Esophagus mucosa (tissue), 1 donor: ENCODE measurements at regions not wholly inside any gene's neighbourhood (a gene's known extent, or its start where the extent isn't known, plus 50 kb on each side); places are given as distances from the start of the nearest gene placed in this dataset.
"Not testable (repeated sequence)": the region's sequence is repeated elsewhere in the genome, so short reads cannot be mapped to it uniquely, and the experiment has no call there.

Experiments
- ATAC-seq: fragments of 200-7000 bp; cut with Tn5 transposase; one replicate; pipeline ENCODE4 v1.9.1; 2020
- donor health status: DM: yes; HTN: yes; CAD: no.

GRCh38 chr5:85662969-85663707 lies 954.6 kb upstream of the COX7C start:
- ATAC-seq: not testable (repeated sequence)

GRCh38 chr5:85663708-85664031 lies 954.1 kb upstream of the COX7C start:
- no peak for ATAC-seq

GRCh38 chr5:85670417-85670816 lies 947.3 kb upstream of the COX7C start:
- ATAC-seq: no peak

- no peak for ATAC-seq
Observed at GRCh38 chr5:85671223-85671970, 946.3 kb upstream of the COX7C start.

DNA sequence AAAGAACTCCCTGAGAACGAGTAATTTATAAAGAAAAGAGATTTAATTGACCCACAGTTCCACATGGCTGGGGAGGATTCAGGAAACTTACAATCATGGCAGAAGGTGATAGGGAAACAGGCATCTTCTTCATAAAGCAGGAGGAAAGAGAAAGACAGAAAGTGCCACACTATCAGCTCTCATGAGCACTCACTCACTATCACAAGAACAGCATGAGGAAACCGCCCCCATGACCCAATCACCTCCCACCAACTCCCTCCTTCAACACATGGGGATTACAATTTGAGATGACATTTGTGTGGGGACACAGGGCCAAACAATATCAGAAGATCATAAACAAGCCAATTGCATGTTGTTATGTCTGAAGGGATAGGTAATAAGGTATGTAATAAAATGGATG lies 935.9 kb upstream of the COX7C start:
- ATAC-seq: no peak

DNA sequence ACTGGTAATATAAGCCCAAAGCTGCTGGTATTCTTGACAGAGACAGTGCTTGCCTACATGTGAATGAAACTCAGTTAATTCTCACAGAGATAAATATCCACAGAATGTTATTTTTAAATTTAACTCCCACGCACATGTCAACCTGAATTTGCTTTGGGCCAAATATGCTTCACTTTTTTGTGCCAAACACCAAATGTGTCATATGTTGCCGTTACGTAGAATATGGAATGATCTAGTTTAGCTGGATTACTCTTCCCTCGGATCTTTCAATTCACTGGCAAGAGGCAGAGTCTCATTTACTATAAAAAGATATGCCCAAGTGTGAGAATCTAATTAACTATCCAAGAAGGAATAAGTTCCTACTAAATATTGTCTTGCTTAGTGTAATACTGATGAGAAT lies 933.4 kb upstream of the COX7C start:
- no peak for ATAC-seq

- no peak for ATAC-seq
Observed at GRCh38 chr5:85703296-85703695, 914.4 kb upstream of the COX7C start.

- ATAC-seq: no peak
Observed at GRCh38 chr5:85709728-85710127, 908.0 kb upstream of the COX7C start.

DNA sequence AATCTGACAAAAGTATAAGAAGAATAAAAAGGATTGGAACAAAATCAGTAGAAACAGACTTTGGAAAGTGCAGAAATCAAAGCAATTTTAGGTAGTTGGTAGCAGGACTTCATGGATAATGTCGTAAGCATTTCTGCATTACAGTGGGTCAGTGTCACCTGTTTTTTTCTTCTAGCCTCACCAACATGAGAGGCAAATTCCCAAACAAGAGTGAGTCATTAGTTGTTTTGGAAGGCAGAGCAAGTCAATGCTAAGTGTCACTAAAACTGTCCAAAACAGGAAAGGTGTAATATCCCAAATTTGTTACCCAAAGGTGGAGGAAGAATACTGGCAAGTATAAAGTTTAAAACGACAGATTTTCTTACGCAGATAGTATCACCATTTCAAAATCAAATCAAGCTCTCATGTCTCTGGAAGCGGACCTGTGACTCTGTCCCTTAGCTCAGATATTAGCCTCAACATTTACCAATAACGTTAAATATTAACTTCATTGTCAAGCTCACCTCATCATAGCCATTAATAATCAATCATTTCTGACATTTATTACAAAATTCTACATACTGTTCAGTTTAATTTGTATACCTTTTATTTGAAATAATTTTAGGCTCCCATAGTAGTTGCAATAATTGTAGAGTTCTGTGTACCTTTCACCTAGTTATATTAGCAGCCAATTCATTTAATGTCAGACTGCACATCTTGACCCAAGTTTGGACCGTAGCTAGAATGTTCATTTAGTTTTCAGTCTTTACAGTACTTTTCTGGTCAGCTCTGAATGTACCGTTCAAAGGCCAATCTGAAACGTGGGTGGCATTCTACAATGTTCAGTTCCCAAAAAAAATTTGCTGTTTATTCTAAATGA lies 901.2 kb upstream of the COX7C start:
- no peak for ATAC-seq

- no peak for ATAC-seq
Observed at GRCh38 chr5:85717203-85717563, 900.6 kb upstream of the COX7C start.

GRCh38 chr5:85732185-85732584 lies 885.6 kb upstream of the COX7C start:
- ATAC-seq: no peak

DNA sequence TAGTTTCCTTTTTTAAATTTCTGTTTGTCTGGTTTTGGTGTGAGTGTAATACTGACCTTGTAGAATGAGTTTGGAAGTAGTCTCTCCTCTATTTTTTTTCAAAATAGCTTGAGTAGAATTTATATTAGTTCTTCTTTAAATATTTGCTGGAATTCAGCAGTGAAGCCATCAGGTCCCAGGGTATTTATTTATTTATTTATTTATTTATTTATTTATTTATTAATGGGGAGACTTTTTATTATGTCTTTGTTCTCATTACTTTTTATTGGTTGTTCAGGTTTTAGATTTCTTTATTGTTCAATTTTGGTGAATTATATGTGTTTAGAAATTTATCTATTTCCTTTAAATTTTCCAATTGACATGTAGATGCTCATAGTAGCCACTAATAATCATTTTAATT lies 875.8 kb upstream of the COX7C start:
- no peak for ATAC-seq

- ATAC-seq: no peak
Observed at GRCh38 chr5:85760519-85760918, 857.2 kb upstream of the COX7C start.

- ATAC-seq: no peak
Observed at GRCh38 chr5:85769347-85769746, 848.4 kb upstream of the COX7C start.

DNA sequence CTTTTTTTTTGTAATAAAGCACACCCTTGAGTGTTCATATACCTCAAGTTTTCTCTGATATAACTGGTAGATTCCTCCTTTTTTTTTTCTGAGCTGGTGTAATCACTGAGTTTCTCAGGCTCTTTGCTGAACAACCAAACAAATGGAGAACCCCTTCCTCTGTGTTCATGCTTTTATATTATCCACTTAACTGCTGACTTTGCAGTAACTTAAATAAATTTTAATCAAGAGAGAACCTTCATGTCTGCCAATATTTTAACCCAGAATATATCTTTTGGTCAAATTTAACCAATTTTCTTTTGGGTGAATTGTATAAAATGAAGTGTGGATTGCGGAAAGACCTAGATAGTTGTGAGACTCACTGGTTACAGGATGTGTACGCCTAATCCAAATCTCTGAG lies 833.0 kb upstream of the COX7C start:
- no peak for ATAC-seq

- no peak for ATAC-seq
Observed at GRCh38 chr5:85813146-85813545, 804.6 kb upstream of the COX7C start.

- no peak for ATAC-seq
Observed at GRCh38 chr5:85814596-85814995, 803.1 kb upstream of the COX7C start.

- no peak for ATAC-seq
Observed at GRCh38 chr5:85823462-85824426, 794.0 kb upstream of the COX7C start.

GRCh38 chr5:85838781-85839180 lies 779.0 kb upstream of the COX7C start:
- ATAC-seq: no peak

GRCh38 chr5:85841653-85842052 lies 776.1 kb upstream of the COX7C start:
- no peak for ATAC-seq

DNA sequence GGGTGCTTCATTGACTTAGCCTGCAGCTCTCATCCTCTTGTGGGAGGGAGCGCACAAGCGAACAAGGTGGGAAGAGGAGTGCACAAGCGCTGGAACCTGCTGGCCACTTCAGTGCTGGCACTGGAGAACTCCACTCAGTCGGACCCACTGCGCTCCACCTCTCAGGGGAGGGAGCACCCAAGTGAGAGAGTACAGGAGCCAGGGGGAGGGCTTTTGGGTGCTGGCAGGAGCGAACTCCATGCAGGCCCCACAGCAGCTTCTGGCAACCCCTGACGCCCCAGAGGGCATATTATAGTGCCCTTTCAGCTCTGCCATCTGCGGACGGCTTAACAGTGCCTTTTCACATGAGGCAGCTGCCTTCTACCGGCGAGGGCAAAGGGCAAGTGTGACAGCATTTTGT lies 774.2 kb upstream of the COX7C start:
- no peak for ATAC-seq

DNA sequence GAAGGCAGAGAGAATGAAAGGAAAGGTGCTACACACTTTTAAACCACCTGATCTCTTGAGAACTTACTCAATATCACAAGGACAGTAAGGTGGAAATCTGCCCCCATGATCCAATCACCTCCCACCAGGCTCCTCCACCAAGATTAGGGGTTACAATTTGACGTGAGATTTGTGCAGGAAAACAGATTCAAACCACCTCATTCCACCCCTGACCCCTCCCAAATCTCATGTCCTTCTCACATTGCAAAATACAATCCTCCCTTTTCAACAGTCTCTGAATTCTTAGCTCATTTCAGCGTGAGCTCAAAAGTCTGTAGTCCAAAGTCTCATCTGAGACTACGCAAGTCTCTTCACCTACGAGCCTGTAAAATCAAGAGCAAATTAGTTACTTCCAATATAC lies 768.3 kb upstream of the COX7C start:
- ATAC-seq: no peak
